ENCODE measurements at regions not wholly inside any gene's neighbourhood (a gene's known extent, or its start where the extent isn't known, plus 50 kb on each side); places are given as distances from the start of the nearest gene placed in this dataset.

GRCh38 chr15:98139337-98139736 is 178.8 kb downstream of the ARRDC4 start:
- no peak for DNase-seq (ENCODE audit: extremely low read depth, low read depth)

GRCh38 chr15:98142572-98142971 is 182.1 kb downstream of the ARRDC4 start:
- no peak for DNase-seq (ENCODE audit: extremely low read depth, low read depth)

GRCh38 chr15:98143116-98143515 is 182.6 kb downstream of the ARRDC4 start:
- no peak for DNase-seq (ENCODE audit: extremely low read depth, low read depth)

- DNase-seq (ENCODE audit: extremely low read depth, low read depth): no peak
Measured at GRCh38 chr15:98144388-98144787, 183.9 kb downstream of the ARRDC4 start.

- no peak for DNase-seq (ENCODE audit: extremely low read depth, low read depth)
Measured at GRCh38 chr15:98146031-98146820, 185.7 kb downstream of the ARRDC4 start.

GRCh38 chr15:98147415-98147814 is 186.9 kb downstream of the ARRDC4 start:
- no peak for DNase-seq (ENCODE audit: extremely low read depth, low read depth)

GRCh38 chr15:98150084-98150483 is 189.6 kb downstream of the ARRDC4 start:
- no peak for DNase-seq (ENCODE audit: extremely low read depth, low read depth)

GRCh38 chr15:98150536-98150935 is 190.0 kb downstream of the ARRDC4 start:
- DNase-seq (ENCODE audit: extremely low read depth, low read depth): no peak

- DNase-seq (ENCODE audit: extremely low read depth, low read depth): no peak
Measured at GRCh38 chr15:98151096-98151495, 190.6 kb downstream of the ARRDC4 start.

GRCh38 chr15:98152156-98152555 is 191.7 kb downstream of the ARRDC4 start:
- DNase-seq (ENCODE audit: extremely low read depth, low read depth): no peak

GRCh38 chr15:98154863-98155262 is 194.4 kb downstream of the ARRDC4 start:
- DNase-seq (ENCODE audit: extremely low read depth, low read depth): no peak

- no peak for DNase-seq (ENCODE audit: extremely low read depth, low read depth)
Measured at GRCh38 chr15:98155356-98155755, 194.9 kb downstream of the ARRDC4 start.

GRCh38 chr15:98160236-98160635 is 199.7 kb downstream of the ARRDC4 start:
- no peak for DNase-seq (ENCODE audit: extremely low read depth, low read depth)

- DNase-seq (ENCODE audit: extremely low read depth, low read depth): no peak
Measured at GRCh38 chr15:98163319-98164045, 203.0 kb downstream of the ARRDC4 start.

GRCh38 chr15:98164571-98164970 is 204.1 kb downstream of the ARRDC4 start:
- DNase-seq (ENCODE audit: extremely low read depth, low read depth): no peak

GRCh38 chr15:98164986-98165385 is 204.5 kb downstream of the ARRDC4 start:
- DNase-seq (ENCODE audit: extremely low read depth, low read depth): no peak

GRCh38 chr15:98167722-98168268 is 207.3 kb downstream of the ARRDC4 start:
- DNase-seq (ENCODE audit: extremely low read depth, low read depth): no peak

GRCh38 chr15:98169551-98169950 is 209.0 kb downstream of the ARRDC4 start:
- DNase-seq (ENCODE audit: extremely low read depth, low read depth): no peak

- no peak for DNase-seq (ENCODE audit: extremely low read depth, low read depth)
Measured at GRCh38 chr15:98174286-98174685, 213.8 kb downstream of the ARRDC4 start.

GRCh38 chr15:98174841-98175240 is 214.3 kb downstream of the ARRDC4 start:
- no peak for DNase-seq (ENCODE audit: extremely low read depth, low read depth)

GRCh38 chr15:98177966-98178592 is 217.6 kb downstream of the ARRDC4 start:
- DNase-seq (ENCODE audit: extremely low read depth, low read depth): peak; percentile 66
